ENCODE measurements at regions not wholly inside any gene's neighbourhood (a gene's known extent, or its start where the extent isn't known, plus 50 kb on each side); places are given as distances from the start of the nearest gene placed in this dataset.

DNA sequence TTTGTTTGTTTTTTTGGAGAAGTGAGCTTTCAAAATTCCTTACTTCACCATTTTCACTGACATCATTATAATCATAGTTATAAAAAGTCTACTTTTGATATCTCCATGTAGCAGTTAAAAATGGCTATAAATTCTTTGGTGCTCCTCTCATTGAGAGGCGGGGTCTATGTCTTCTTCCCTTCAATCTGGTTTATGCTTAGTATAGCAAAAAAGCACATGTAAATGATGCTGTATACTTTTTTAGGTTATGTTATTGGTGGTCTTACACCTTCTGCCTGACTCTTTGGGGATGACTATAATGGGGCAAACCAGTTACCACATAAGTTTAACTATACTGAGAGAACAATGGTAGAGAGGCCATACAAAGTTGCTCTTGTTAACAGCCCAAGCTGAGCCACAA is 289.6 kb downstream of the EPM2A start:
- Histone ChIP-seq H3K9me3 (ENCODE audit: control insufficient read depth, low read length) (no peaks in the 10 kb centered on the region), H3K36me3 (ENCODE audit: control insufficient read depth, insufficient read depth, low read length) (no peaks in the 10 kb centered on the region), H3K4me1 (ENCODE audit: control insufficient read depth, insufficient read depth, low read length) (peaks cover 5% of the 10 kb centered on the region), H3K27me3 (ENCODE audit: control insufficient read depth, insufficient read depth, low read length) (no peaks in the 10 kb centered on the region), H3K9ac (ENCODE audit: low read length) (no peak overlapping the region), H3K4me3 (ENCODE audit: low read length) (no peak overlapping the region)

DNA sequence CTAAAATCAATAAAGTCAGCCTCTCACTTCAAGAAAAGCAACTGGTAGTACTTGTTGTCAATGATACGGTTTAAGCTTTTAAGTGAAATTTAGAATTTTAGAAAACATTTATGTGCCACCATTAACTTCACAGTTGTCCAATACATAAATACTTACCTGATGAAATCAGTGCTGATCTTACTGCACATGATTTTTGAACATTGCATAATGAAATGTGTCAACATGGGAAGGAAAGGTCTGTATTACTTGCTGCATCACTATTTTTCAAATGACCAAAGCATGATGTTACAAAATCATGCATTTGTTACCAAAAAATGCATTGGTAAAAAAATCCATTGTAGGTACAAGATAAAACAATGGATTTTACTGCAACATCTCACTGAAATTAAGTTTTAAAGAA is 284.3 kb downstream of the EPM2A start:
- Histone ChIP-seq H3K4me3 (ENCODE audit: low read length) (no peak overlapping the region), H3K9me3 (ENCODE audit: control insufficient read depth, low read length) (no peaks in the 10 kb centered on the region), H3K36me3 (ENCODE audit: control insufficient read depth, insufficient read depth, low read length) (no peaks in the 10 kb centered on the region), H3K27me3 (ENCODE audit: control insufficient read depth, insufficient read depth, low read length) (no peaks in the 10 kb centered on the region), H3K4me1 (ENCODE audit: control insufficient read depth, insufficient read depth, low read length) (peaks cover 9% of the 10 kb centered on the region), H3K9ac (ENCODE audit: low read length) (no peak overlapping the region)

- no peaks in the 10 kb centered on the region for H3K9me3 ChIP-seq (ENCODE audit: control insufficient read depth, low read length)
- H3K36me3 ChIP-seq (ENCODE audit: control insufficient read depth, insufficient read depth, low read length), result no peaks in the 10 kb centered on the region
- peaks cover 5% of the 10 kb centered on the region for H3K4me1 ChIP-seq (ENCODE audit: control insufficient read depth, insufficient read depth, low read length)
- no peak overlapping the region for H3K4me3 ChIP-seq (ENCODE audit: low read length)
- H3K9ac ChIP-seq (ENCODE audit: low read length), result no peak overlapping the region
- no peaks in the 10 kb centered on the region for H3K27me3 ChIP-seq (ENCODE audit: control insufficient read depth, insufficient read depth, low read length)
Observed at GRCh38 chr6:145453376-145453775, 281.9 kb downstream of the EPM2A start.

- Histone ChIP-seq H3K9me3 (ENCODE audit: control insufficient read depth, low read length) (no peaks in the 10 kb centered on the region), H3K9ac (ENCODE audit: low read length) (no peak overlapping the region), H3K4me1 (ENCODE audit: control insufficient read depth, insufficient read depth, low read length) (peaks cover 4% of the 10 kb centered on the region), H3K27me3 (ENCODE audit: control insufficient read depth, insufficient read depth, low read length) (no peaks in the 10 kb centered on the region), H3K4me3 (ENCODE audit: low read length) (no peak overlapping the region), H3K36me3 (ENCODE audit: control insufficient read depth, insufficient read depth, low read length) (no peaks in the 10 kb centered on the region)
Observed at GRCh38 chr6:145454006-145454405, 281.3 kb downstream of the EPM2A start.

GRCh38 chr6:145457556-145457955 is 277.8 kb downstream of the EPM2A start:
- Histone ChIP-seq H3K27me3 (ENCODE audit: control insufficient read depth, insufficient read depth, low read length) (no peaks in the 10 kb centered on the region), H3K9ac (ENCODE audit: low read length) (no peak overlapping the region), H3K4me1 (ENCODE audit: control insufficient read depth, insufficient read depth, low read length) (peaks cover 4% of the 10 kb centered on the region), H3K36me3 (ENCODE audit: control insufficient read depth, insufficient read depth, low read length) (no peaks in the 10 kb centered on the region), H3K9me3 (ENCODE audit: control insufficient read depth, low read length) (no peaks in the 10 kb centered on the region), H3K4me3 (ENCODE audit: low read length) (no peak overlapping the region)

DNA sequence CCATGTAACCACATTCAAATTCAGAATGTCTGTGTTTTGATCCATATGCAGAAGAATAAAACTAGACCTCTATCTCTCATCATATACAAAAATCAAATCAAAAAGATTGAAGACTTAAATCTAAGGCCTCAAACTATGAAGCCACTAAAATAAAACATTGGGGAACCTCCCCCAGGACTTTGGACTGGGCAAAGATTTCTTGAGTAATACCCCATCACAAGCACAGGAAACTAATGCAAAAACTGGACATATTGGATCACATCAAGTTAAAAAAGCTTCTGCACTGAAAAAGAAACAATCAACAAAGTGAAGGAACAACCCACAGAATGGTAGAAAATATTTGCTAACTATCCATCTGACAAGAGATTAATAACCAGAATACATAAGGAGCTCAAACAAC is 266.8 kb downstream of the EPM2A start:
- no peaks in the 10 kb centered on the region for H3K4me1 ChIP-seq (ENCODE audit: control insufficient read depth, insufficient read depth, low read length)

DNA sequence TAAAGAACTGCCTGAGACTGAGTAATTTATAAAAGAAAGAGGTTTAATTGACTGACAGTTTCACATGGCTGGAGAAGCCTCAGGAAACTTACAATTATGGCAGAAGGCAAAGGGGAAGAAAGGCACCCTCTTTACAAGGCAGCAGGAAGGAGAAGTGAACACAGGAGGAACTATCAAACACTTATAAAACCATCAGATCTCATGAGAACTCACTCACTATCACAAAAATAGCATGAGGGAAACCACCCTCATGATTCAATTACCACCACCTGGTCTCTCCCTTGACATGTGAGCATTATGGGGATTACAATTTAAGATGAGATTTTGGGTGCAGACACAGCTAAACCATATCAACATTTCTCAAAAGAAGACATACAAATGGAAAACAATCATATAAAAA is 266.3 kb downstream of the EPM2A start:
- Histone ChIP-seq H3K9ac (ENCODE audit: low read length) (no peak overlapping the region), H3K4me1 (ENCODE audit: control insufficient read depth, insufficient read depth, low read length) (no peaks in the 10 kb centered on the region), H3K9me3 (ENCODE audit: control insufficient read depth, low read length) (no peaks in the 10 kb centered on the region), H3K36me3 (ENCODE audit: control insufficient read depth, insufficient read depth, low read length) (no peaks in the 10 kb centered on the region), H3K27me3 (ENCODE audit: control insufficient read depth, insufficient read depth, low read length) (no peaks in the 10 kb centered on the region), H3K4me3 (ENCODE audit: low read length) (no peak overlapping the region)

More for the DNA sequence above, 266.8 kb downstream of the EPM2A start:
- Histone ChIP-seq H3K4me3 (ENCODE audit: low read length) (no peak overlapping the region), H3K27me3 (ENCODE audit: control insufficient read depth, insufficient read depth, low read length) (no peaks in the 10 kb centered on the region), H3K9me3 (ENCODE audit: control insufficient read depth, low read length) (no peaks in the 10 kb centered on the region), H3K36me3 (ENCODE audit: control insufficient read depth, insufficient read depth, low read length) (no peaks in the 10 kb centered on the region), H3K9ac (ENCODE audit: low read length) (no peak overlapping the region)

DNA sequence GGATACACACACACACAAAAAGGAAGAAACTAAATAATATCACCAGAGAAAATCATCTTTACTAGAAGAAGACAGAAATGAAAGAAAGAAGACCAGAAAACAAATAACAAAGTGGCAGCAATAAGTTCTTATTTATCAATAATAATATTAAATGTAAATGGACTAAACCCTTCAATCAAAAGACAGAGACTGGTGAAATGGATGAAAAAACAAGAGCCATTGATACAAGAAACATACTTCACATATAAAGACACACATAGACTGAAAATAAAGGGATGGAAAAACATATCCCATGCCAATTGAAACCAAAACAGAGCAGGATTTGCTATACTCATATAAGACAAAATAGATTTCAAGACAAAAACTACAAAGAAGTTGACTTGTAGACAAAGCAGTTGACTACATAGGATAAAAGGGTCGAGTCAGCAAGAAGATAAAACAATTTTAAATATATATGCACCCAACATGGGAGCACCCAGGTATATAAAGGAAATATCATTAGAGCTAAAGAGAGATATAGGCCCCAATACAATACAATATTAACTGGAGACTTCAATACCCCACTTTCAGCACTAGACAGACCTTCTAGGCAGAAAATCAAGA is 259.4 kb downstream of the EPM2A start:
- Histone ChIP-seq H3K36me3 (ENCODE audit: control insufficient read depth, insufficient read depth, low read length) (no peaks in the 10 kb centered on the region), H3K27me3 (ENCODE audit: control insufficient read depth, insufficient read depth, low read length) (no peaks in the 10 kb centered on the region), H3K4me1 (ENCODE audit: control insufficient read depth, insufficient read depth, low read length) (no peaks in the 10 kb centered on the region), H3K4me3 (ENCODE audit: low read length) (no peak overlapping the region), H3K9ac (ENCODE audit: low read length) (no peak overlapping the region), H3K9me3 (ENCODE audit: control insufficient read depth, low read length) (no peaks in the 10 kb centered on the region)

DNA sequence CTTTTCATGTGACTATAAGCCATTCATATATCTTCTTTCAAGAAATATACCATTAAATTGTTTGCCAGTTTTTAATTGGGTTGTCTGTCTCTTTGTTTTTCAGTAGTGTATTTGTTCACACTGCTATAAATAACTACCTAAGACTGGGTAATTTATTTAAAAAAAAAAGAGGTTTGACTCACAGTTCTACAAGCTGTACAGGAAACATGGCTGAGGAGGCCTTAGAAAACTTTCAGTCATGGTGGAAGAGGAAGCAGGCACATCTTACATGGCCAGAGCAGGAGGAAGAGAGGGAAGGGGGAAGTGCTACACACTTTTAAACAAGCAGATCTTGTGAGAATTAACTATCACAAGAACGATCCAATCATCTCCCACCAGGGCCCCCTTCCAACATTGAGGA is 255.3 kb downstream of the EPM2A start:
- Histone ChIP-seq H3K9me3 (ENCODE audit: control insufficient read depth, low read length) (no peaks in the 10 kb centered on the region), H3K9ac (ENCODE audit: low read length) (no peak overlapping the region), H3K4me3 (ENCODE audit: low read length) (no peak overlapping the region), H3K4me1 (ENCODE audit: control insufficient read depth, insufficient read depth, low read length) (peaks cover 4% of the 10 kb centered on the region), H3K27me3 (ENCODE audit: control insufficient read depth, insufficient read depth, low read length) (no peaks in the 10 kb centered on the region), H3K36me3 (ENCODE audit: control insufficient read depth, insufficient read depth, low read length) (no peaks in the 10 kb centered on the region)

- Histone ChIP-seq H3K4me3 (ENCODE audit: low read length) (no peak overlapping the region), H3K4me1 (ENCODE audit: control insufficient read depth, insufficient read depth, low read length) (peaks cover 4% of the 10 kb centered on the region), H3K9ac (ENCODE audit: low read length) (no peak overlapping the region), H3K27me3 (ENCODE audit: control insufficient read depth, insufficient read depth, low read length) (no peaks in the 10 kb centered on the region), H3K36me3 (ENCODE audit: control insufficient read depth, insufficient read depth, low read length) (no peaks in the 10 kb centered on the region), H3K9me3 (ENCODE audit: control insufficient read depth, low read length) (no peaks in the 10 kb centered on the region)
Observed at GRCh38 chr6:145483191-145483996, 251.9 kb downstream of the EPM2A start.

DNA sequence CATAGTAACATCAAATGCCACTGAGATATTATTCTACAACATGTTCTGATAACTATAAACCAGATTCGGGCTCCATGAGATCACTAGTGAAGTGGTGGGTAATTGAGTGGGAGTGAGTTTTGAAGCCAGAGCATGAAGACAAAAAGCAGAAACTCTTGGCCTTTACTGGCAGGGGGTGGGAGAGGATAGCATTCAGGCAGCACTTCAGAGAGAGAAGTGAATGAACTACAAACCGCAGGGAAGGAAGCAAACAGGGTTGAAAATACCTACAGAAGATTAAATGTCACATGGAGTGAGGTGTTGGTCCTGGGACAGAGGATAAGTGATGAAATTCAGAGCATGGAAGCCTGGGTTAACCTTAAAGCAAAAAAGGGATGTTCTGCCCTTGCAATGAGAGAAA is 250.0 kb downstream of the EPM2A start:
- Histone ChIP-seq H3K4me3 (ENCODE audit: low read length) (no peak overlapping the region), H3K9ac (ENCODE audit: low read length) (no peak overlapping the region), H3K36me3 (ENCODE audit: control insufficient read depth, insufficient read depth, low read length) (no peaks in the 10 kb centered on the region), H3K9me3 (ENCODE audit: control insufficient read depth, low read length) (no peaks in the 10 kb centered on the region), H3K27me3 (ENCODE audit: control insufficient read depth, insufficient read depth, low read length) (no peaks in the 10 kb centered on the region), H3K4me1 (ENCODE audit: control insufficient read depth, insufficient read depth, low read length) (peaks cover 15% of the 10 kb centered on the region)

DNA sequence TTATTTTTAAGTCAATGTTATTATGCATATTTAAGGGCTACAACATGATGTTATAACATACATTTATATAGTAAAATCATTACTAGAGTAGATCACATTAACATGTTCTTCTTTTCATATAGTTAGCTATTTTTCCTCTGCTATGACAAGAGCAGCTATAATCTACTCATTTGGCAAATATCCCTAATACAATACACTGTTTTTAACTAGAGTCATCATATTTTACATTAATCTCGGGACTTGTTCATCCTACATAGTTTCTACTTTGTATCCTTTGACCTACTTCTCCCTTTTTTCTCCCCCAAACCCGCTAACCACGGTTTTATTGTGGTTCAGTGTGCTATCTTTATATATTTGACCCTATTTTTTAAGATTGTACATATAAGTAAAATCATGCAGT is 249.0 kb downstream of the EPM2A start:
- H3K9ac ChIP-seq (ENCODE audit: low read length), result no peak overlapping the region
- no peak overlapping the region for H3K4me3 ChIP-seq (ENCODE audit: low read length)
- H3K4me1 ChIP-seq (ENCODE audit: control insufficient read depth, insufficient read depth, low read length), result peaks cover 25% of the 10 kb centered on the region
- H3K36me3 ChIP-seq (ENCODE audit: control insufficient read depth, insufficient read depth, low read length), result no peaks in the 10 kb centered on the region
- no peaks in the 10 kb centered on the region for H3K27me3 ChIP-seq (ENCODE audit: control insufficient read depth, insufficient read depth, low read length)
- no peaks in the 10 kb centered on the region for H3K9me3 ChIP-seq (ENCODE audit: control insufficient read depth, low read length)

All from mucosa of stomach (tissue), 1 donor.